Type B pancreatic cell (in vitro differentiated cells): ENCODE measurements at regions not wholly inside any gene's neighbourhood (a gene's known extent, or its start where the extent isn't known, plus 50 kb on each side); places are given as distances from the start of the nearest gene placed in this dataset.

Experiments used
- DNase-seq: peaks from one replicate; pipeline ENCODE4 v3.0.0; 2021; ENCODE audit warnings: mixed read lengths; ENCODE audit not compliant: unreplicated experiment; ENCODE audit errors: extremely low spot score
- H3K27ac Mint-ChIP-seq: 2 replicates; pipeline ENCODE4 v1.8.0; 2021; ENCODE audit warnings: mild to moderate bottlenecking, mixed read lengths
- H3K27me3 Mint-ChIP-seq: 2 replicates; pipeline ENCODE4 v1.8.0; 2021; ENCODE audit warnings: mixed read lengths
- H3K36me3 Mint-ChIP-seq: 2 replicates; pipeline ENCODE4 v1.8.0; 2021; ENCODE audit warnings: mixed read lengths
- H3K4me1 Mint-ChIP-seq: one replicate; pipeline ENCODE4 v1.8.0; 2021; ENCODE audit warnings: mixed read lengths; ENCODE audit not compliant: unreplicated experiment
- H3K4me3 Mint-ChIP-seq: 2 replicates; pipeline ENCODE4 v1.8.0; 2021; ENCODE audit warnings: mild to moderate bottlenecking, mixed read lengths
- H3K9me3 Mint-ChIP-seq: 2 replicates; pipeline ENCODE4 v1.8.0; 2021; ENCODE audit warnings: mixed read lengths
- CTCF ChIP-seq: fragments of 200-600 bp; sonication (generic); conservative IDR thresholded peaks from 2 replicates; pipeline ENCODE4 v1.5.0; 2021; ENCODE audit warnings: antibody characterized with exemption, mild to moderate bottlenecking

- no peak for TF ChIP-seq CTCF
- H3K27ac Mint-ChIP-seq = no peak overlapping the region
- no peak for DNase-seq
Measured at GRCh38 chr4:1570291-1571164, 113.6 kb downstream of the FAM53A start.

GRCh38 chr4:1569461-1570151 lies 114.5 kb downstream of the FAM53A start:
- H3K27me3 Mint-ChIP-seq = peaks cover 18% of the 10 kb centered on the region
- H3K4me3 Mint-ChIP-seq = no peak overlapping the region
- no peak for TF ChIP-seq CTCF
- H3K9me3 Mint-ChIP-seq = no peaks in the 10 kb centered on the region
- no peak overlapping the region for H3K27ac Mint-ChIP-seq
- DNase-seq = no peak
- peaks cover 5% of the 10 kb centered on the region for H3K4me1 Mint-ChIP-seq
- no peaks in the 10 kb centered on the region for H3K36me3 Mint-ChIP-seq

More at GRCh38 chr4:1570291-1571164, 113.6 kb downstream of the FAM53A start:
- Mint-ChIP-seq H3K27me3 (peaks cover 18% of the 10 kb centered on the region), H3K36me3 (no peaks in the 10 kb centered on the region), H3K4me1 (peaks cover 5% of the 10 kb centered on the region), H3K9me3 (no peaks in the 10 kb centered on the region), H3K4me3 (no peak overlapping the region)

GRCh38 chr4:1568855-1569460 lies 115.2 kb downstream of the FAM53A start:
- no peak overlapping the region for H3K4me3 Mint-ChIP-seq
- H3K27ac Mint-ChIP-seq = no peak overlapping the region
- no peak for TF ChIP-seq CTCF
- H3K9me3 Mint-ChIP-seq = no peaks in the 10 kb centered on the region
- peaks cover 8% of the 10 kb centered on the region for H3K4me1 Mint-ChIP-seq
- no peaks in the 10 kb centered on the region for H3K36me3 Mint-ChIP-seq
- DNase-seq = no peak
- H3K27me3 Mint-ChIP-seq = peaks cover 17% of the 10 kb centered on the region

GRCh38 chr4:1567808-1568581 lies 116.1 kb downstream of the FAM53A start:
- Mint-ChIP-seq H3K27ac (no peak overlapping the region), H3K4me1 (peaks cover 6% of the 10 kb centered on the region), H3K4me3 (no peak overlapping the region), H3K27me3 (peaks cover 13% of the 10 kb centered on the region), H3K36me3 (no peaks in the 10 kb centered on the region), H3K9me3 (no peaks in the 10 kb centered on the region)
- DNase-seq = no peak
- no peak for TF ChIP-seq CTCF

- Mint-ChIP-seq H3K4me1 (peaks cover 4% of the 10 kb centered on the region), H3K9me3 (no peaks in the 10 kb centered on the region), H3K36me3 (no peaks in the 10 kb centered on the region), H3K27me3 (peaks cover 11% of the 10 kb centered on the region), H3K27ac (no peak overlapping the region), H3K4me3 (no peak overlapping the region)
- no peak for DNase-seq
- TF ChIP-seq CTCF = no peak
Measured at GRCh38 chr4:1567519-1567807, 116.7 kb downstream of the FAM53A start.
